Astrocyte of the hippocampus (primary cell): ENCODE measurements at regions not wholly inside any gene's neighbourhood (a gene's known extent, or its start where the extent isn't known, plus 50 kb on each side); places are given as distances from the start of the nearest gene placed in this dataset.
A peak's percentile ranks its signal among the peaks of the same experiment; 100 is the strongest.
"Not testable (repeated sequence)": the region's sequence is repeated elsewhere in the genome, so short reads cannot be mapped to it uniquely, and the experiment has no call there.

Experiments
- DNase-seq: peaks from one replicate; pipeline ENCODE4 v3.0.0; 2011; ENCODE audit warnings: low read depth, low spot score

DNA sequence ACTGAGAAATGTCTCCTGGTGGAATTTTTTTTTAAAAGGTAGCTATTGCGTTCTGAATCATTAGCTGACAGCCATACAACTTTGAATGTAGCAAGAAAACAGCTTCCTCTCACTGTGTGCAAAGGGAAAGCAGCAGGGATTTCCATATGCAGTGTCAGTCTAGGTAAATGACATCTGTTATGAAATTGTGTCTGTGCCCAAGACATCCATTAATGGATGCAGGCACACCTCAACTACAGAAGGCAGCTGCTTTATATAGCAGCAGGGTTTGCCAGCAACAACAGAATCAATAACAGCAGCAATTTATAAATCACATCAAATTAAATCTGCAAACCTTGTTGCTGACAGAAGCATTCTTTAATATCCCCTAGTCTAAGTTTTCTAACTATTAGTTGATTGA, 745.3 kb upstream of the RAG2 start:
- DNase-seq, result no peak

DNA sequence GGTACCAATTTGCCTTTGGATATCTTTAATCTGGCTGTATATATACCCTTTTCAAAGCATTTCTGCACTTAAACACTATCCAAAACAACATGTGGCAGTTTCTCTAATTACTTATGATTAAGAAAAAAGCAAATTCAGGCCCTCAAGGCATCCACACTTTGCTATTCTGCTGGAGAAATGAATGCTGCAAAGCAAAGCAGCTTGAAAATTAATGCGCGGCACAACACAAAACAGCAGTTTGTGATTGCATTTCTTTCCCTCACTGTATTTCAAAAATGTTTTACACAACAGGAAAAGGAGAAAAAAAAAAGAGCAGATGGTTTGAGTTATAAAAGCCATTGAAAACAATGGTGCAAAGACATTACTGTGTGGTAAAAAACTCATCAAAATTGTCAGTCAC, 738.4 kb upstream of the RAG2 start:
- DNase-seq, result no peak

DNA sequence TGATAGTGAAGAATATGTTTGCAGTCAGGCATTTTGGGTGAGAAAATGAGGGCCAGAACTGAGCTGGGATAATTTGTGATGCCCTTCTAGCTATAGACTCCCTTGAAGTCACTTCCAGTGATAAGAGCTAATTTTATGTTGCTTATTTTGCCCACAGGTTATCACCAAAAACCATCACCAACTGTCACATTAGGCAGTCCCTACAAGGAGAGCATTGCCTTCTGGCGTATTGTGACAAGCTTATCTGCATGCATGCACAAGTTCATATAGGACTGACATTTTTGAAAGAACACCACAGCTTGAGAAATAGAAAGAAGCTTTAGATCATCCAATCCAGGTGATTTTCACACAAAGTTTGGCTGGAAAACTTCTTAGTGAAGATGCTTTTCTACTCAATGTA, 735.3 kb upstream of the RAG2 start:
- no peak for DNase-seq

DNA sequence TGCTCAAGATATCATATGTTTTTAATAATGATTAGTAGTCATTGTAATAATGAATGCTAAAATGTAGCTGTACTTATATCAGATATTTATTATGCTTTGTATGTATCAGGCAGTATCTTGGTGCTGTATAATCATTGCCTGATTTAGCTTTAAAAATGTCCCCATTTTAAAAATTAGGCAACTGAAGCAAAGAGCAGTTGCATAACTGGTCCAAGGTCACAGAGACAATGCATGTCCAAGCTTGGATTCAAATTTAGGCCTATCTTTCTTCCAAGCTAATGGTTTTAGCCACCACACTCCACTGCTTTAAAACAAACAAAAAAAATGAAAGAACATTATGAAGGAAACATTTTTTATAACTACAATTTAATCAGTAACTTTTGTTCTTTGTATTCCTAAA, 725.8 kb upstream of the RAG2 start:
- DNase-seq, result no peak

DNA sequence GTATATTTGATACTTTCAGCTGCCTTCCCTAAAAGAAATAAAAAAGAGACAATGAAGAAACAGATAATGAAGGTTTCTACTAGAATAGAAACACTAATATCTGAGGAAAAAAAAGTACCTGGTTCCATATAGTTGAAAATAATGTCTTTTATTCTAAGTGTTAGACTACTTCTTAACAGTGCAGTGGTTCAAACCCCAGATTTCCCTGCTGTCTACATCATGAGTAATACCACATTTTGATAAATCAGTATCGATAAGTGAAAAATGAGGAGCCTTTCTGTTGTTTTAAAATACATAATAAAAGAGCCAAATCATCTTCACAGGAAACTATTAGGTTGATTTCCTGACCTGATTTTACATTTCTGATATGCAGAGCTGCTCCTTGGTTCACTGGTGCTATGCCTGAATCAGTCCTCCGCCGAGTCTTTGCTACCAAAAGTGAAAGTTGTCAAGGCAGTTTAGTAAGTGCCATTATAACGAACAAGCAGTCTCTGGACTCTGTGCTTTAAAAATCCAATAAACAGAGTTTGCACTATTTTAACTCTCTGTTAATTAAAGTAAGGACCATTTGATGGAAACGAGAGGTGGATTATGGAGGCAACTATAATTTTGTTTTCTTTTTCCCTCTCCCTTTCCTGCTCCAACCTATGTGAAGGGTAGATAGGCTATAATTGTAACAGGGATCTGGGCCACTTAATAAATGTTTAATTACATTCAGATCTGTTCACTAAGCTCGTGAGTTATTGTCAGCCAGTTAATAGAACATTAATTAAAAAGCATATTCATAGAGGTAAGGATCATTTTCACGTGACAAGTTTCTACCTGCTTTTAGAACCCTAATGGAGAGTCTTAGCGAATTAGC, 724.5 kb upstream of the RAG2 start:
- DNase-seq, result peak; percentile 8

DNA sequence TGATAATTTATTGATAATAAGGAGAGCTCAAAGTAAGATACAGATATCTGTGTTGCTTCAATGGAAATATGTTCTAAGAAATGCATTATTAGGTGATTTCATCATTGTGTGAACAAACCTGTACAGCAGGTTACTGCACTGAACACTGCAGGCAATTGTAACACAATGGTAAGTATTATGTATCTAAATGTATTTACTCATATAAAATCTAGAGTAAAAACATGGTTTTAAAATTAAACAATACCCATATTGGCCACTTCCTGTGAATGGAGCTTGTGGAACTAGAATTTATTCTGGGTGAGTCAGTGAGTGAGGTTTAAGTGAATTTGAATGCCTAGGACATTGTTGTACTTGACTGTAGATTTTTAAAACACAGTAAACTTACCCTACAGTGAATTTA, 722.9 kb upstream of the RAG2 start:
- peak; percentile 2 for DNase-seq

DNA sequence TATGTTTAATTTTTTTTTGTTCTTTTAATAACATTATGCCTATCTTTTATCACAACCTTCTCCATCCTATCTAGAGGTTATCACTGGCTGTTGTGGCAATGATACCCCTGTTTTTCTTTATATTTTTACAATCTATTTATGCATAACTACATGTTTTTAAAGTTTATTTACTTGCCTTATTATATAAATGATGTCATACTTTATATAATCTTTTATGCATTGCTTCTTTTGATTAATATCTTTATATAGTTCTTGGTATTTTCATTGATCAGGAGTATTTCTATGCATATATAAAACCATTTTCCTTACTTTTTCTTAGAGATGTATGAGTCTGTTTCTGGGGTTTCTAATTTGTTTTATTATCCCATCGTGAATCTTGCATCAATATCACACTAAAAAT, 719.8 kb upstream of the RAG2 start:
- no peak for DNase-seq

DNA sequence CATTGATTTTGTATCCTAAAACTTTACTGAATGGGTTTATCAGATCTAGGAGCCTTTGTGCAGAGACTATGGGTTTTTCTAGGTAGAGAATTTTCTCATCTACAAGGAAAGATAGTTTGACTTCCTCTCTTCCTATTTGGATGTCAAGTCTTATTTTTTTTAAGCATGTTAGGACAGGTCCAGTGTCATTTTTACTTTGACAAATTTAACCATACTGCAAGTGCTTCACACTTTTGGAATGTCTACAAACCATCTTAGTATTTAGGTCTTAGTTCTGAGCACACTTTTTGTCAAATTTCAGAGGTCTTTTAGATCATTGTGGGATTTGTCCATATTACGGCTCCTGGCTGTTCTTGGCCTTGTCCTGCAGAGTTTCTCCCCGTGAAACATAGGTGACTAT, 715.2 kb upstream of the RAG2 start:
- DNase-seq, result no peak

DNA sequence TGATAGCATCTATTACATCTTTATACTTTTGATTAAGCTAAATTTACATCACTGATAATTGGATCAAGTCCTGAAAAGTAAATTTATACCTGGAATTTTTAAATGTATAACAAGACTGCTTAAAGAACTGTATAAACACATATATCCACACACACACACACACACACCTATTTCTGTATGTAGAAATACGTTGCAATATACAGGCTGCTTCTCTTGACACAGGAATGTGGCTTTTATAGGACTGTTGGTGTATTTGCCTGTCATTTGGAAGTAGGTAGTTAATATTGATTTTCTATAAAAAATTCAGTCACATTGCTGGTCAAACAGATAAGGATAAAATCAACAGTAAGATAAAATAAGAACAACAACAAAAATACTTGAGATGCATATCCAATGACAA, 708.5 kb upstream of the RAG2 start:
- no peak for DNase-seq

DNA sequence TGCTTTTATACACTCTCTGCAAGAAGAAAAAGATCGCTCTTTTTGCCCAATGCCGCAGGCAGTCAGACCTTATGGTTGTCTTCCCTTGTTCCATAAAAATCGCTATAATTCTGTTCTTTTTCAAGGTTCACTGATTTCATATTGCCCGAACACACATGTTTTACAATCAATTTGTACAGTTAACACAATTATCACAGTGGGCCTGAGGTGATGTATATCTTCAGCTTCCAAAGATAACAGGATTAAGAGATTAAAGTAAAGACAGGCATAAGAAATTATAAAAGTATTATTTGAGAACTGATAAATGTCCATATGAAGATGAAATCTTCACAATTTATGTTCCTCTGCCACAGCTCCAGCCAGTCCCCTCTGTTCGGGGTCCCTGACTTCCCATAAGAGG, 703.4 kb upstream of the RAG2 start:
- DNase-seq, result not testable (repeated sequence)

DNA sequence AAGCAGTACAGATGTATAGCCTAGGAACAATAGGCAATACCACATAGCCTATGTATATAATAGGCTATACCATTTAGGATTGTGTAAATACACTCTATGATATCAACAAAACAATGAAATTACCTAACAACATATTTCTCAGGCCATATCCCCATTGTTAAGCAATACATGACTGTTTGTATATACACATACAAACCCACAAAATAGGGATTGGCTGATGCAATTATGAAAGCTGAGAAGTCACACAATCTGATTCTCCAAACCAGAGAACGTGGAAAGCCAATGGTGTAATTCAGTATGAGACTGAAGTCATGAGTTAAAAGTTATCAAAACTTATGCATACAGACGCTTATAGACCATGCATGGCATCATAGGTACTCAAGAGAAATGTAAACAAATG, 700.1 kb upstream of the RAG2 start:
- no peak for DNase-seq

DNA sequence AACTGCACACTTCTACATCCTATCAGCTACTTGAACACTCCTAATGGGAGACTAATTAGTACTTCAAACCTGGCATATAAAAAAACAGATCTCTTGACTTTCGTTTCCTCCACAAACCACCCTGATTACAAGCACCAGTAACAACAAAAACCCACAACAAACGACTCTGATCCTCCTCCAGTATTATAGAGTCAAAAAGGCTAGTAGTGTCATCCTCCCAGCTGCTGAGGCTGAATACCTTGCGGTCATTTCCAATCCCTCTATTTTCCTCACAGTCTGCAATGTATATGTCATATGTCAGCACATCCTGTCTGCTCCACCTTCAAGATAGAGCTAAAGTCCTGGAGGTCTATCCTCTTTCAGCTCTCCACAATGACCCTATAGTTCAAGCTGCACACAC, 688.9 kb upstream of the RAG2 start:
- DNase-seq, result no peak

DNA sequence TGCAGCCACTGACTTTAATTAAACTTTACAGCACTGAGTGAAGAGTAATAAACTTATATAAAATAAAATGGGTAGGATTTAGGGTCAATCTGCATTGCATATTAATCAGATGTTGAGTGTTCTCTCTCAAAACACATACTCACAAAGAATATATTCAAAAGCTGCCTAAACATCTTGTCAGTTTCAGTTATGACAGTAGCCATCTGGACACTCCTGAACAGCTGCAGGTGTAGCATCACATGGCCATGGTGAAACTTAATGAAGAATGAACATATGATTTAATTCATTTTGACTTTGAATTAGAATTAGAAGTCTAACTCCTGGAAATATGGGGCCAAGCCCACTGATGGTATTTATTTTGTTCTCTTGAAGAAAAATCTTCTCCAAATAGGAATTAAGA, 684.3 kb upstream of the RAG2 start:
- DNase-seq, result no peak

DNA sequence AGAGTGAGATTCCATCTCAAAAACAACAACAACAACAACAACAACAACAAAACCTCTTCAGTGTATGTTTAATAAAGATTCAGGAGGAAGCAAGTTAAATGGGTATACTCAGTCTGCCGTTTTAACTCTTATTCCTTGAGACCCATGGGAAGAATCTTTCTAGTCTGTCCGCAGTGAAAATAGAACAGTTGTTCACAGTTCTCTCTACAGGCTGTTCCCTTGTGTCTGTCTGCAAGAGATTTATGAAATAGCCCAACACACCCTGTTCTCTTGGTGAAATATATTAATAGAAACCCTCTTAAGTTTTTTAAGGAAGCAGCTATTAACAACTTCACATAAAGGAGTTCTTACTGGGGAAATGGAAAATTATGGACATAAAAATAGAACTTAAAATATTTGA, 682.2 kb upstream of the RAG2 start:
- DNase-seq, result no peak

DNA sequence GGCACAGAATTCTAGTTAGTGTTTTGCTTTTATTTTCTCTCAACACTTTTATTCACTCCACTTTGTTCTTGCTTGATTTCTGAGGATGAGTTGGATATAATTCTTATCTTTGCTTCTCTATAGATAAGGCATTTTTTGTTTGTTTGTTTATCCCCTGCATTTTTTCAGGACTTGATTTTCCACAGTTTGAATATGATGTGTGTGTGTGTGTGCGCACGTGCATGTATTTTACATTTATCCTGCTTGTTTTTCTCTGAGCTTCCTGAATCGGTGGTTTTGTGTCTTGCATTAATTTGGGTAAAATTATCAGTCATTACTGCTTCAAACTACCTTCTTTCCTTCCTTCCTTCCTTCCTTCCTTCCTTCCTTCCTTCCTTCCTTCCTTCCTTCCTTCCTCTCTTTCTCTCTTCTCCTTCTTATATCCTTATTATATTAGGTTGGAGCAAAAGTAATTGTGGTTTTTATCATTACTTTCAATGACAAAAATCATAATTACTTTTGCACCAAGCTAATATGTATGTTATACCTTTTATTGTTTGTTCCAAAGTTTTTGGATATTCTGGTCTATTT, 679.9 kb upstream of the RAG2 start:
- DNase-seq, result no peak

DNA sequence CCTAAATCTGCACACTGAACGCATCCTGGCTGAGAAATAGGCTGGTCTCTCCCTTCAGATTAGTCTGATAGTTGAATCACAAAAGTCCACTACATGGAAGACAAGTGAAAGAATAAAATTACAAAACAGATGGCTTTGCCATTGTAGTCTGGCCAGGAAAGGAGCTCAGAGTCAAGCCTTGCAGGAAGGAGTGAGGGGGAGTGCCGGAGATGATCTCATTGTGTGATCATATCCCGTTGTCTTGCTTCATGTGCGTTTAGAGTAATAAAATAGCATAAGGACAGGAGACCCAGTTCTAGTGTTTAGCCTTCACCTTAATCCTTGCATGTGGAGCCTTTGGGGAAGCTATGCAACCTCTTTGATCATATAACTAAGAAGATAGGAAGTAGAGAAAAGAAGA, 666.7 kb upstream of the RAG2 start:
- no peak for DNase-seq

DNA sequence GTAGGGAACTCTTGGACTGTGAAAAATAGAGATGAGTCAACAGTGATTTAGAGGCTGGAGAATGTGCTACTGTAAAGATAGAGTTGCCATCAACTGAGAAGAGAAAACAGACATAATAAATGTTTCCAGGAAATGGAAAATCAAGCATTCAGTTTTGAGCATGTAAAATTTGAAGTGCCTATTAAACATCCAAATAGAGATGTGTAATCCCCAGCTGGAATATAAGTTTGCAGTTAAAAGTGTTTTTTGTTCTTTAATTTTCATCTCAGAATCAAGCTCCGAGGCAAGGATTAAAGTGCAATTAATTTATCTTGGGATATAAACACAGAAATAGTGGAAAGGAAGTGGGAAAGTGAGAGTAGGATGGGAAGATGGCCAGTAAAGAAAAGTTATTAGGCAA, 666.0 kb upstream of the RAG2 start:
- no peak for DNase-seq

DNA sequence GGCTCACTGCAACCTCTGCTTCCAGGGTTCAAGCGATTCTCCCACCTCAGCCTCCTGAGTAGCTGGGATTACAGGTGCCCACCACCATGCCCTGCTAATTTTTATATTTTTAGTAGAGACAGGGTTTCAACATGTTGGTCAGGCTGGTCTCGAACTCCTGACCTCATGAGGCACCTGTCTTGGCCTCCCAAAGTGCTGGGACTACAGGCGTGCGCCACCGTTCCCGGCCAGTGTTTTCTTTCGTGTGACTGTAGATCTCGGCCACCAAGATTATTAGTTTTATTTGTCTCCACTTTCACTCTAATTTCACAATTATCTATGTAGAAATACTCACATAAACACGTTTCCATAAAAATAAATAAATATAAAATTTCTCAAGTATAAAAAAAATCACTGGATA, 665.4 kb upstream of the RAG2 start:
- not testable (repeated sequence) for DNase-seq

DNA sequence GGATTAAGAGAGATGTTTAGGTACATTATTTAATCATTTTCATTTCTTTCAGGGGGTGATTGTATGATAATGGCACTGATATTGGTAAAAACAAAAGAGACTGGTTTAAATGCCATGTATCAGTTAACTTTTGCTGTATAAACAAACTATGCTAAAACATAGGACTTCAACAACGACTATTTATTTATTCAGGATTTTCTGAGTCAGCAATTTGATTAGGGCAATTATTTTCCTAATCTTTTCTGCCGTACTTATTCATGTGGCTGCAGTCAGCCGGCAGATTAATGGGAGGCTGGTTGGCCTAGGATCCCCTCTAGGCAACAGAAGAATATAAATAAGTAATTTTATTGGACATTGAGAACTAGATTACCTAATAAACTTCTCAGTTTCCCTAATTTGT, 661.7 kb upstream of the RAG2 start:
- no peak for DNase-seq

DNA sequence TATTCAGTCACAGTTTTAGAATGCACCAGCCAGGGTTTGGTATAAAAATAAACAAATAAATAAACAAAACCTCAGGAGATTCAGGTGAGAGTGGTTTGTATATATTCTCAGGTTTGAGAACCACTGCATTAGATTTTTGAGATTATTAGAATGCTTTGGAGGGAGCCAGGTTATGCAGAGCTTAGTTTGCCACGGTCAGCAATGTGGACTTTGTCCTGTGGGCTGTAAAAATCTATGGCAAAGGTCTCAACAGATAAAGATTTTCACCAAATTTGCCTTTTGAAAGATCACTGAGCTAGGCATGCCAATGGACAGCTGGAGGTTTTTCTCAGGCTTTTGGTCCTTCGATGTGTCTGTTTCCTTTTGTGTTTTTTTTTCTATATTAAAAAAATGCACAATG, 650.1 kb upstream of the RAG2 start:
- no peak for DNase-seq

DNA sequence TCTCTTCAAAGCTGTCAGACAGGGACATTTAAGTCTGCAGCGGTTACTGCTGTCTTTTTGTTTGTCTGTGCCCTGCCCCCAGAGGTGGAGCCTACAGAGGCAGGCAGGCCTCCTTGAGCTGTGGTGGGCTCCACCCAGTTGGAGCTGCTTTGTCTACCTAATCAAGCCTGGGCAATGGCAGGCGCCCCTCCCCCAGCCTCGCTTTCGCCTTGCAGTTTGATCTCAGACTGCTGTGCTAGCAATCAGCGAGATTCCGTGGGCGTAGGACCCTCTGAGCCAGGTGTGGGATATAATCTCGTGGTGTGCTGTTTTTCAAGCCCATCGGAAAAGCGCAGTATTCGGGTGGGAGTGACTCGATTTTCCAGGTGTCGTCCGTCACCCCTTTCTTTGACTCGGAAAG, 648.1 kb upstream of the RAG2 start:
- not testable (repeated sequence) for DNase-seq

DNA sequence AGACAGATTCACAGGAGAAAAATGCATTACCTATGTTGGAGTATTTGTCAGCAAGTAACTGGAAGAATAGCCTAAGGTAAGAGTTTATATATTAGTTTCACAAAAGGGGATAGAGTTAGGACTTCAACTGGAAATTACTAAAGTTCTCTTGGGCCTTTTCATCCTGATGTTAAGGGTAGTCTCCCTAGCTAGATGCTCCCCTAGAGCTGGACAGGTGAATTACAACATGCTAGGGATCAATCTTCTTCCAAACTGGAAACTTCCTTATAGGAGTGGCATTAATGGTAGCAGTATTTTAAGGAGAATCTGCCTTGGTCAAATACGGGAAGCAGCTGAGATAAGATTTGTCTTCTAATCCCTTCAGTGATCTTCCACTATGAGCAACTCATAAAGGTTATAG, 632.8 kb upstream of the RAG2 start:
- DNase-seq, result no peak

DNA sequence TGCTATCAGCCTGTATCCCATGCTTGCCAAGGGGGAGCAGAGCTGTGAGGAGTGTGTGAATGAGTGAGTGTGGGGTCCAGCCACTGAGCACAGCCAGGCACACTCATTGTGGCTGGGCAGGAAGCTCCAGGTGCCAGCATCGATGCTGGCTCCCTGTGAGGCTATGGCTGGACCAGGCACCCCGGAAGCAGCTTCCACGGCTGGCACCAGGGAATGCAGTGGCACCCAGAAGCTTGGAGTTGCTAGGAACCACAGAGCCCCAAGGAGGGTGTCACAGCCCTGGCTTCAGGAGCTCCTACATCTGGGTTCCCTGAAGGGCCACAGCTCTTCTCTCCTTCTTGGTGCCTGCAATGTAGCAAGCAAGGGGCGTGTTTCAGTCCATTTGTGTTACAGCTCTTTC, 625.9 kb upstream of the RAG2 start:
- DNase-seq, result no peak

DNA sequence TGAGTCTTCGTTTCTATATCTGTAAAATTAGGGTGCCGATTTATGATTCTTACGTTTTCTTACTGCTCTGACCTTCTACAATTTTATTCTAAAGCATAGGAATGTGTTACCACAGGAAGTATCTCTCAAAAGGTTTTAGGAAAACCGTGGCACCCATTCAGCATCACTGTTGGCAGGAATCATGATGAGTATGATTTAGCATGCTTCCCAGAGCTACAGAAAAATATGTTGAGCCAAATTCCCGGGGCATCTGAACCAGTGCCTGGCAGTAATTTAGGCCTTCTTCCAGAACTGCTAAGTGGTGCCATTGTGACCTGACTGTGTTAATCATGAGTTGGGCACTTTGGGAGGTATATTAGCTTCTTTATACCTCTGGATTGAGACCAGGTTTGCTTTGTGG, 605.0 kb upstream of the RAG2 start:
- DNase-seq, result no peak
